ENCODE measurements at regions not wholly inside any gene's neighbourhood (a gene's known extent, or its start where the extent isn't known, plus 50 kb on each side); places are given as distances from the start of the nearest gene placed in this dataset.

- TF ChIP-seq POLR2A (IDR thresholded peaks at IDR 0.05; ENCODE audit: low read depth, low read length) (no peak), TAF1 (IDR thresholded peaks at IDR 0.05; ENCODE audit: borderline replicate concordance, low read depth, low read length) (no peak)
Measured at GRCh38 chr5:17838469-17838868, 204.2 kb downstream of the TAF11L14 start.

All from GM12892 (cell line).